ENCODE measurements at regions not wholly inside any gene's neighbourhood (a gene's known extent, or its start where the extent isn't known, plus 50 kb on each side); places are given as distances from the start of the nearest gene placed in this dataset.

DNA sequence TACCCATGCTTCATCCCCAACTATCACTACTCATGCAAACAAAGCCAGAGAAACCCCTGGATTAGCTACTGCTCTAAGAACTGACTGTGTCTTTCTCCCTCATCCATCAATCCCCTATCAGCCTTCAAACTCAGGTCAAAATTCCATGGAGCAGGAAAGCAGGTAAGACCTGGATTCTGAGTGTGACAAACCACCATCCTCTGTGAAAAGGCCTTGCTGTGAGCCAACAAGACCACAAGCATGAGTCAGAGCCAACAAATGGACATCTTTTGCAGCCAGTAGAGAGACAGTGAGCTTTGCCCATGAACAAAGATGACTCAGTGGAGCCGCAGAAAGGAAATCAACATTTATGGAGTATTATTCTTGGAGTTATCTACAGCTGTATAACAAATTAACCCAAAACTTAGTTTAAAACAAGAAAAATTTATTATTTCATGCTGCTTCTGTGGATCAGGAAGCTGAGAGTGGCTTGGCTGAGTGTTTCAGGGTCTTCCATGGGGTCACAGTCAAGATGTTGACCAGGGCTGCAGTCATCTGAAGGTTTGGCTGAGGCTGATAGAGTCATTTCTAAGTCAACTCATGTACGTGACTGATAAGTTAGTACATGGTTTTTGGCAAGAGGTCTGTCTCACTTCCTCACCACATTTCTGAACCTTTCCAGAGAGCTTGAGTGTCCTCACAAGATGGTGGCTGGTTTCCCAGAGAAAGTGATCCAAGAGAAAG, 61.1 kb downstream of the PITPNM2 start:
- H3K36me3 ChIP-seq (replicated peaks in 1 of 2; ENCODE audit: control insufficient read depth in 2 of 2, insufficient read depth in 2 of 2, low read length in 2 of 2): no peaks in the 10 kb centered on the region
- no peak for DNase-seq (ENCODE audit: low spot score)
- H3K23ac ChIP-seq (ENCODE audit: low read depth, low read length, poor library complexity): no peak overlapping the region
- no peaks in the 10 kb centered on the region for H3K79me1 ChIP-seq (ENCODE audit: low read depth, low read length)
- no peak overlapping the region for H4K91ac ChIP-seq (ENCODE audit: low read depth, low read length, poor library complexity)
- H2AK5ac ChIP-seq (ENCODE audit: low read depth, low read length): no peak overlapping the region
- no peak overlapping the region for H3K4me2 ChIP-seq (ENCODE audit: insufficient read depth, low read length, poor library complexity, severe bottlenecking)
- H3K9me3 ChIP-seq (replicated peaks in 1 of 2; ENCODE audit: control insufficient read depth in 2 of 2, insufficient read depth in 1 of 2, low read depth in 1 of 2, low read length in 2 of 2): no peaks in the 10 kb centered on the region
- no peak overlapping the region for H3K4ac ChIP-seq (ENCODE audit: low read length)
- no peak overlapping the region for H2BK5ac ChIP-seq (ENCODE audit: low read length)
- no peak overlapping the region for H2BK120ac ChIP-seq (ENCODE audit: low read depth, low read length)
- H3K27ac ChIP-seq (replicated peaks; ENCODE audit: low read length): no peak overlapping the region
- H2AFZ ChIP-seq (ENCODE audit: low read length): no peak overlapping the region
- H3K4me3 ChIP-seq (ENCODE audit: low read length in 2 of 2): no peak overlapping the region
- no peak overlapping the region for H3K14ac ChIP-seq (ENCODE audit: low read length)
- WGBS, 2 donors (ENCODE audit: extremely low coverage in 2 of 2, insufficient read length in 2 of 2, insufficient replicate concordance in 1 of 2): no CpG with 5 or more reads among the region's 2 CpGs
- H3K9ac ChIP-seq (ENCODE audit: low read depth, low read length, poor library complexity): no peak overlapping the region
- H4K8ac ChIP-seq (ENCODE audit: low read depth, low read length): no peak overlapping the region
- no peak overlapping the region for H3K18ac ChIP-seq (ENCODE audit: low read length)
- H3K27me3 ChIP-seq (ENCODE audit: control insufficient read depth in 3 of 3, insufficient read depth in 3 of 3, low read depth in 1 of 3, low read length in 3 of 3): no peaks in the 10 kb centered on the region
- no peak overlapping the region for H2BK15ac ChIP-seq (ENCODE audit: low read length)
- H2BK12ac ChIP-seq (ENCODE audit: low read length): no peak overlapping the region
- H3K4me1 ChIP-seq (ENCODE audit: control insufficient read depth in 2 of 2, insufficient read depth in 1 of 2, low read depth in 1 of 2, low read length in 2 of 2): peaks cover 0 to 4% of the 10 kb centered on the region in 2 donors

GRCh38 chr12:123089140-123089539, 61.8 kb downstream of the PITPNM2 start:
- no peaks in the 10 kb centered on the region for H3K27me3 ChIP-seq (ENCODE audit: control insufficient read depth in 3 of 3, insufficient read depth in 3 of 3, low read depth in 1 of 3, low read length in 3 of 3)
- no peak for DNase-seq (ENCODE audit: low spot score)
- no peak overlapping the region for H3K4me3 ChIP-seq (ENCODE audit: low read length in 2 of 2)
- no peak overlapping the region for H3K9ac ChIP-seq (ENCODE audit: low read depth, low read length, poor library complexity)
- H2BK5ac ChIP-seq (ENCODE audit: low read length): no peak overlapping the region
- H3K27ac ChIP-seq (replicated peaks; ENCODE audit: low read length): no peak overlapping the region
- no peak overlapping the region for H3K14ac ChIP-seq (ENCODE audit: low read length)
- H2BK120ac ChIP-seq (ENCODE audit: low read depth, low read length): no peak overlapping the region
- no peak overlapping the region for H2BK12ac ChIP-seq (ENCODE audit: low read length)
- H3K9me3 ChIP-seq (replicated peaks in 1 of 2; ENCODE audit: control insufficient read depth in 2 of 2, insufficient read depth in 1 of 2, low read depth in 1 of 2, low read length in 2 of 2): no peaks in the 10 kb centered on the region
- H4K8ac ChIP-seq (ENCODE audit: low read depth, low read length): no peak overlapping the region
- no peak overlapping the region for H4K91ac ChIP-seq (ENCODE audit: low read depth, low read length, poor library complexity)
- H3K23ac ChIP-seq (ENCODE audit: low read depth, low read length, poor library complexity): no peak overlapping the region
- H2AFZ ChIP-seq (ENCODE audit: low read length): no peak overlapping the region
- no peak overlapping the region for H3K18ac ChIP-seq (ENCODE audit: low read length)
- no peak overlapping the region for H3K4ac ChIP-seq (ENCODE audit: low read length)
- H3K4me1 ChIP-seq (ENCODE audit: control insufficient read depth in 2 of 2, insufficient read depth in 1 of 2, low read depth in 1 of 2, low read length in 2 of 2): peaks cover 0 to 4% of the 10 kb centered on the region in 2 donors
- H3K79me1 ChIP-seq (ENCODE audit: low read depth, low read length): no peaks in the 10 kb centered on the region
- no peak overlapping the region for H3K4me2 ChIP-seq (ENCODE audit: insufficient read depth, low read length, poor library complexity, severe bottlenecking)
- H2AK5ac ChIP-seq (ENCODE audit: low read depth, low read length): no peak overlapping the region
- no peak overlapping the region for H2BK15ac ChIP-seq (ENCODE audit: low read length)
- no peaks in the 10 kb centered on the region for H3K36me3 ChIP-seq (replicated peaks in 1 of 2; ENCODE audit: control insufficient read depth in 2 of 2, insufficient read depth in 2 of 2, low read length in 2 of 2)
- no CpG with 5 or more reads among the region's 6 CpGs for WGBS, 2 donors (ENCODE audit: extremely low coverage in 2 of 2, insufficient read length in 2 of 2, insufficient replicate concordance in 1 of 2)

DNA sequence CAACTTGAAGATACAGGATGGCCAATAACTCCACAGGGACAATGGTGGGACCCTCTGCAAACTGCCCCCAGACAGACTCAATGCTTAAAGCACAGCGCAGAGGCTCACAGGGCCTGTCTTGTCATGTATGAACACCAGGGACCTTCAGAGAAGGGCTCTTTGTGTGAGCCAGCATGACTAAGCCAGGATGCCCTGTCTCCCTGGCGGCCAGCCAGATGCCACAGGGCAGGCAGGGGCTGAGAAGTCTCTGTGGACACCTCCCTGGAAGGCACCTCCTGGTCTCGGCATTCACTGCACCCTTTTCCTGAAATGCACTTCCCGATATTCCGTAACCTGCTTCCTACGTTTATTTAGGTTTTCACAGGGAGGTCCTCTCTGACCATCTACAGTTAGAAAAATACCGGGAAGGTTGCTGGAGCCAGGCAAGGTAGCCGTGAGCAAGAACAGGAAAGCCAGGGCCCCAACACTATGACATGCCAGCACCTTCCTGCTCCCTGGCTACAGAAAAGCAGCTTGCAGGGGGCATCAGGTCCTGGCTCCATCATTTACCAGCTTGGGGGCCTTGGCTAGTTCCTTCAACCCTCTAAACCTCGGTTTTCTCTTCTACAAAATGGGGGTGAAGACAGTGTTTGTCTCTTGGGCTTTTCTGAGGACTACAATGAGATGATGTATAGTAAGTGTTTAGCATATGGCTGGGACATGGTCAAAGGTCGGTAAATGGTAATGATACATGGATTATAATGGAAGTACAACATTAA, 65.0 kb downstream of the PITPNM2 start:
- no CpG with 5 or more reads among the region's 10 CpGs for WGBS, 2 donors (ENCODE audit: extremely low coverage in 2 of 2, insufficient read length in 2 of 2, insufficient replicate concordance in 1 of 2)
- no peak overlapping the region for H3K4ac ChIP-seq (ENCODE audit: low read length)

DNA sequence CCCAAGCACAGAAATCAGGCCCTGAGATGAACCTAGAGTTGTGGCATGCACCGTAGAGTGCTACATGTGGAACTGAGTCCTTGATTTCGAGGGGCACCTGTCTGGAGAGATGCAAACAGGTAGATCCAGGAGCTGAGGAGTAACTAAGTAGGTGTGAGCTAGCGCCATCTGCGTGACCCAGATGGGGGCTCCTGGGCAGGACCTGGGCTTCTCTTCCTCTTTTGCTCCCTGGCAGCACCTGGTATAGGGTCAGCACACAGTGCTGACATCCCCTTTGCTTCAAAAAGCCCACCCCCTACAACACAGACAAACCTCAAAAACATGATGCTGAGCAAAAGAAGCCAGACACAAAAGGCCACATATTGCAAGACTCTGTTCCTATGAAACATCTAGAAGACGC, 65.8 kb downstream of the PITPNM2 start:
- Histone ChIP-seq H3K18ac (ENCODE audit: low read length) (no peak overlapping the region), H4K8ac (ENCODE audit: low read depth, low read length) (no peak overlapping the region), H3K9me3 (replicated peaks in 1 of 2; ENCODE audit: control insufficient read depth in 2 of 2, insufficient read depth in 1 of 2, low read depth in 1 of 2, low read length in 2 of 2) (no peaks in the 10 kb centered on the region), H3K4me3 (ENCODE audit: low read length in 2 of 2) (no peak overlapping the region), H3K14ac (ENCODE audit: low read length) (no peak overlapping the region), H3K36me3 (replicated peaks in 1 of 2; ENCODE audit: control insufficient read depth in 2 of 2, insufficient read depth in 2 of 2, low read length in 2 of 2) (no peaks in the 10 kb centered on the region), H3K4me2 (ENCODE audit: insufficient read depth, low read length, poor library complexity, severe bottlenecking) (no peak overlapping the region), H2BK12ac (ENCODE audit: low read length) (no peak overlapping the region), H3K23ac (ENCODE audit: low read depth, low read length, poor library complexity) (no peak overlapping the region), H3K9ac (ENCODE audit: low read depth, low read length, poor library complexity) (no peak overlapping the region), H3K27ac (replicated peaks; ENCODE audit: low read length) (no peak overlapping the region), H2BK5ac (ENCODE audit: low read length) (no peak overlapping the region), H3K27me3 (ENCODE audit: control insufficient read depth in 3 of 3, insufficient read depth in 3 of 3, low read depth in 1 of 3, low read length in 3 of 3) (no peaks in the 10 kb centered on the region), H2BK120ac (ENCODE audit: low read depth, low read length) (no peak overlapping the region), H2BK15ac (ENCODE audit: low read length) (no peak overlapping the region), H2AFZ (ENCODE audit: low read length) (no peak overlapping the region), H2AK5ac (ENCODE audit: low read depth, low read length) (no peak overlapping the region), H3K79me1 (ENCODE audit: low read depth, low read length) (no peaks in the 10 kb centered on the region), H3K4ac (ENCODE audit: low read length) (no peak overlapping the region), H4K91ac (ENCODE audit: low read depth, low read length, poor library complexity) (no peak overlapping the region), H3K4me1 (ENCODE audit: control insufficient read depth in 2 of 2, insufficient read depth in 1 of 2, low read depth in 1 of 2, low read length in 2 of 2) (peaks cover 0 to 4% of the 10 kb centered on the region in 2 donors)
- DNase-seq (ENCODE audit: low spot score): no peak
- no CpG with 5 or more reads among the region's 5 CpGs for WGBS, 2 donors (ENCODE audit: extremely low coverage in 2 of 2, insufficient read length in 2 of 2, insufficient replicate concordance in 1 of 2)

More for the DNA sequence above, 65.0 kb downstream of the PITPNM2 start:
- Histone ChIP-seq H2BK15ac (ENCODE audit: low read length) (no peak overlapping the region), H2BK5ac (ENCODE audit: low read length) (no peak overlapping the region), H2AFZ (ENCODE audit: low read length) (no peak overlapping the region), H4K8ac (ENCODE audit: low read depth, low read length) (no peak overlapping the region), H4K91ac (ENCODE audit: low read depth, low read length, poor library complexity) (no peak overlapping the region), H3K9me3 (replicated peaks in 1 of 2; ENCODE audit: control insufficient read depth in 2 of 2, insufficient read depth in 1 of 2, low read depth in 1 of 2, low read length in 2 of 2) (no peaks in the 10 kb centered on the region), H2BK12ac (ENCODE audit: low read length) (no peak overlapping the region), H3K4me3 (ENCODE audit: low read length in 2 of 2) (no peak overlapping the region), H3K23ac (ENCODE audit: low read depth, low read length, poor library complexity) (no peak overlapping the region), H3K27me3 (ENCODE audit: control insufficient read depth in 3 of 3, insufficient read depth in 3 of 3, low read depth in 1 of 3, low read length in 3 of 3) (no peaks in the 10 kb centered on the region), H2AK5ac (ENCODE audit: low read depth, low read length) (no peak overlapping the region), H2BK120ac (ENCODE audit: low read depth, low read length) (no peak overlapping the region), H3K4me1 (ENCODE audit: control insufficient read depth in 2 of 2, insufficient read depth in 1 of 2, low read depth in 1 of 2, low read length in 2 of 2) (peaks cover 0 to 4% of the 10 kb centered on the region in 2 donors), H3K27ac (replicated peaks; ENCODE audit: low read length) (no peak overlapping the region), H3K14ac (ENCODE audit: low read length) (peak overlapping the region; percentile 12), H3K9ac (ENCODE audit: low read depth, low read length, poor library complexity) (peak overlapping the region; percentile 17), H3K36me3 (replicated peaks in 1 of 2; ENCODE audit: control insufficient read depth in 2 of 2, insufficient read depth in 2 of 2, low read length in 2 of 2) (no peaks in the 10 kb centered on the region), H3K4me2 (ENCODE audit: insufficient read depth, low read length, poor library complexity, severe bottlenecking) (no peak overlapping the region), H3K18ac (ENCODE audit: low read length) (no peak overlapping the region), H3K79me1 (ENCODE audit: low read depth, low read length) (no peaks in the 10 kb centered on the region)
- DNase-seq (ENCODE audit: low spot score): no peak

Data from neuronal stem cell (in vitro differentiated cells).